Endodermal cell (in vitro differentiated cells): ENCODE measurements at regions not wholly inside any gene's neighbourhood (a gene's known extent, or its start where the extent isn't known, plus 50 kb on each side); places are given as distances from the start of the nearest gene placed in this dataset.

Experiments used
- DNase-seq: peaks from one replicate; pipeline ENCODE4 v3.0.0-alpha.2; 2017
- H3K27ac ChIP-seq: 2 replicates; pipeline ENCODE4 v1.5.1; 2013; ENCODE audit warnings: mild to moderate bottlenecking, low read depth, low read length, moderate library complexity
- H3K27me3 ChIP-seq: 2 replicates; pipeline ENCODE4 v1.6.1; 2013; ENCODE audit warnings: mild to moderate bottlenecking, low read length, moderate library complexity; ENCODE audit not compliant: insufficient read depth, control insufficient read depth, poor library complexity, severe bottlenecking
- H3K36me3 ChIP-seq: 2 replicates; pipeline ENCODE4 v1.7.0; 2013; ENCODE audit warnings: mild to moderate bottlenecking, low read length, moderate library complexity; ENCODE audit not compliant: control insufficient read depth, insufficient read depth
- H3K4me1 ChIP-seq: one replicate; pipeline ENCODE4 v1.7.0; 2013; ENCODE audit warnings: low read length; ENCODE audit not compliant: control insufficient read depth, insufficient read depth
- H3K4me3 ChIP-seq: 2 replicates; pipeline ENCODE4 v1.5.1; 2013; ENCODE audit warnings: mild to moderate bottlenecking, low read length, moderate library complexity
- H3K9ac ChIP-seq: 2 replicates; pipeline ENCODE4 v1.6.1; 2013; ENCODE audit warnings: mild to moderate bottlenecking, low read length, moderate library complexity; ENCODE audit not compliant: poor library complexity, severe bottlenecking; ENCODE audit errors: extremely low read depth
- H3K9me3 ChIP-seq: 2 replicates; pipeline ENCODE4 v1.6.1; 2013; ENCODE audit warnings: mild to moderate bottlenecking, low read length, moderate library complexity; ENCODE audit not compliant: control insufficient read depth
- H3K27ac Mint-ChIP-seq: 2 replicates; pipeline ENCODE4 v1.8.0; 2020; ENCODE audit warnings: mixed read lengths
- H3K27me3 Mint-ChIP-seq: 2 replicates; pipeline ENCODE4 v1.8.0; 2021; ENCODE audit warnings: mild to moderate bottlenecking, mixed read lengths; ENCODE audit not compliant: insufficient read depth
- H3K36me3 Mint-ChIP-seq: 2 replicates; pipeline ENCODE4 v1.8.0; 2020; ENCODE audit warnings: low read depth, mixed read lengths
- H3K4me1 Mint-ChIP-seq: 2 replicates; pipeline ENCODE4 v1.8.0; 2020; ENCODE audit warnings: mixed read lengths
- H3K4me3 Mint-ChIP-seq: 2 replicates; pipeline ENCODE4 v1.8.0; 2020; ENCODE audit warnings: mild to moderate bottlenecking, moderate library complexity, mixed read lengths
- H3K9me3 Mint-ChIP-seq: 2 replicates; pipeline ENCODE4 v1.8.0; 2020; ENCODE audit warnings: mild to moderate bottlenecking, mixed read lengths
- CTCF ChIP-seq: fragments of 200-600 bp; sonication (generic); conservative IDR thresholded peaks from 2 replicates; pipeline ENCODE4 v1.5.0; 2021; ENCODE audit warnings: antibody characterized with exemption, mild to moderate bottlenecking
- WGBS, 2 experiments: methylation state at CpG; one replicate each; pipeline versions ENCODE4 v1.1.5 to v1.1.7; 2013; ENCODE audit warnings: missing lambda C conversion rate in 2 of 2, mixed read lengths in 1 of 2; ENCODE audit not compliant: insufficient coverage in 1 of 2, insufficient read length in 1 of 2; 5-methylcytosine and 5-hydroxymethylcytosine counted together

GRCh38 chr7:81211204-81211933, 292.5 kb upstream of the SEMA3C start:
- H3K4me1 ChIP-seq: peaks cover 2% of the 10 kb centered on the region
- H3K27ac ChIP-seq: no peak overlapping the region
- TF ChIP-seq CTCF: no peak
- no peaks in the 10 kb centered on the region for H3K36me3 Mint-ChIP-seq
- no peak overlapping the region for H3K9ac ChIP-seq
- H3K9me3 Mint-ChIP-seq: no peaks in the 10 kb centered on the region
- no peak overlapping the region for H3K4me3 ChIP-seq
- 89 to 100% methylated on average over 2 to 6 of the region's 6 CpGs for WGBS, 2 experiments
- no peak overlapping the region for H3K27ac Mint-ChIP-seq
- H3K4me3 Mint-ChIP-seq: no peak overlapping the region
- H3K27me3 Mint-ChIP-seq: no peaks in the 10 kb centered on the region
- no peaks in the 10 kb centered on the region for H3K27me3 ChIP-seq
- H3K36me3 ChIP-seq: no peaks in the 10 kb centered on the region
- H3K9me3 ChIP-seq: no peaks in the 10 kb centered on the region
- H3K4me1 Mint-ChIP-seq: peaks cover 15% of the 10 kb centered on the region
- no peak for DNase-seq

GRCh38 chr7:81210137-81211064, 291.6 kb upstream of the SEMA3C start:
- Histone ChIP-seq H3K4me3 (no peak overlapping the region), H3K36me3 (no peaks in the 10 kb centered on the region), H3K9ac (no peak overlapping the region), H3K4me1 (peaks cover 2% of the 10 kb centered on the region), H3K27ac (no peak overlapping the region), H3K9me3 (no peaks in the 10 kb centered on the region), H3K27me3 (no peaks in the 10 kb centered on the region)
- no peaks in the 10 kb centered on the region for H3K36me3 Mint-ChIP-seq
- 83 to 91% methylated on average over 1 to 2 of the region's 2 CpGs for WGBS, 2 experiments
- H3K4me1 Mint-ChIP-seq: peaks cover 15% of the 10 kb centered on the region
- H3K4me3 Mint-ChIP-seq: no peak overlapping the region
- H3K27ac Mint-ChIP-seq: no peak overlapping the region
- TF ChIP-seq CTCF: no peak
- H3K27me3 Mint-ChIP-seq: no peaks in the 10 kb centered on the region
- no peaks in the 10 kb centered on the region for H3K9me3 Mint-ChIP-seq
- no peak for DNase-seq

GRCh38 chr7:81209059-81209458, 290.2 kb upstream of the SEMA3C start:
- Histone ChIP-seq H3K27ac (no peak overlapping the region), H3K27me3 (no peaks in the 10 kb centered on the region), H3K9ac (no peak overlapping the region), H3K9me3 (no peaks in the 10 kb centered on the region), H3K4me3 (no peak overlapping the region), H3K4me1 (peaks cover 2% of the 10 kb centered on the region), H3K36me3 (no peaks in the 10 kb centered on the region)
- Mint-ChIP-seq H3K27me3 (no peaks in the 10 kb centered on the region), H3K36me3 (no peaks in the 10 kb centered on the region), H3K4me3 (no peak overlapping the region), H3K27ac (no peak overlapping the region), H3K9me3 (no peaks in the 10 kb centered on the region), H3K4me1 (peaks cover 12% of the 10 kb centered on the region)
- DNase-seq: no peak
- TF ChIP-seq CTCF: no peak
- 85 to 92% methylated on average over 2 of the region's 2 CpGs for WGBS, 2 experiments
